GM23248 (cell line): ENCODE measurements at regions not wholly inside any gene's neighbourhood (a gene's known extent, or its start where the extent isn't known, plus 50 kb on each side); places are given as distances from the start of the nearest gene placed in this dataset.

ENCODE experiments used
- DNase-seq: peaks from one replicate; pipeline ENCODE4 v3.0.0-alpha.2; 2015
- H2AFZ ChIP-seq: fragments of 200-600 bp; sonication (generic); 2 replicates; pipeline ENCODE4 v1.6.1; 2016; ENCODE audit warnings: antibody characterized with exemption
- H3F3A ChIP-seq: fragments of 200-600 bp; sonication (generic); 2 replicates; pipeline ENCODE4 v1.6.1; 2016; ENCODE audit warnings: mild to moderate bottlenecking, antibody characterized with exemption, mixed run types; ENCODE audit not compliant: insufficient read depth
- H3K27ac ChIP-seq: fragments of 200-600 bp; sonication (generic); 2 replicates; pipeline ENCODE4 v1.5.1; 2016; ENCODE audit warnings: mild to moderate bottlenecking
- H3K27me3 ChIP-seq: fragments of 200-600 bp; sonication (generic); replicated peaks from 2 replicates; pipeline ENCODE4 v1.6.1; 2016; ENCODE audit warnings: mild to moderate bottlenecking; ENCODE audit not compliant: insufficient read depth
- H3K36me3 ChIP-seq: fragments of 200-600 bp; sonication (generic); 2 replicates; pipeline ENCODE4 v1.6.1; 2016; ENCODE audit warnings: low read depth, mild to moderate bottlenecking
- H3K4me1 ChIP-seq: fragments of 200-600 bp; sonication (generic); 2 replicates; pipeline ENCODE4 v1.6.1; 2016; ENCODE audit warnings: mild to moderate bottlenecking; ENCODE audit not compliant: insufficient read depth
- H3K4me2 ChIP-seq: fragments of 200-600 bp; sonication (generic); one replicate; pipeline ENCODE4 v1.6.1; 2016; ENCODE audit warnings: mild to moderate bottlenecking; ENCODE audit not compliant: unreplicated experiment
- H3K4me3 ChIP-seq: fragments of 200-600 bp; sonication (generic); 2 replicates; pipeline ENCODE4 v1.5.1; 2016; ENCODE audit warnings: mild to moderate bottlenecking
- H3K79me2 ChIP-seq: fragments of 200-600 bp; sonication (generic); 2 replicates; pipeline ENCODE4 v1.6.1; 2016; ENCODE audit warnings: mild to moderate bottlenecking; ENCODE audit not compliant: insufficient read depth
- H3K9ac ChIP-seq: fragments of 200-600 bp; sonication (generic); 2 replicates; pipeline ENCODE4 v1.6.1; 2016; ENCODE audit warnings: mild to moderate bottlenecking
- H3K9me2 ChIP-seq: fragments of 200-600 bp; sonication (generic); 2 replicates; pipeline ENCODE4 v1.6.1; 2016; ENCODE audit warnings: mixed run types, mild to moderate bottlenecking, moderate library complexity; ENCODE audit not compliant: insufficient read depth
- H3K9me3 ChIP-seq: fragments of 200-600 bp; sonication (generic); one replicate; pipeline ENCODE4 v1.6.1; 2017; ENCODE audit warnings: low read depth
- H4K20me1 ChIP-seq: fragments of 200-600 bp; sonication (generic); 2 replicates; pipeline ENCODE4 v1.6.0; 2016; ENCODE audit not compliant: insufficient read depth
- EZH2 ChIP-seq: fragments of 200-600 bp; sonication (generic); IDR thresholded peaks from 2 replicates; pipeline ENCODE4 v1.6.1; 2018; ENCODE audit warnings: antibody characterized with exemption, mild to moderate bottlenecking; ENCODE audit not compliant: insufficient read depth, poor library complexity, severe bottlenecking
- EZH2phosphoT487 ChIP-seq: fragments of 200-600 bp; sonication (generic); IDR thresholded peaks from 2 replicates; pipeline ENCODE4 v1.6.1; 2018; ENCODE audit warnings: antibody characterized with exemption, moderate library complexity, mild to moderate bottlenecking, low read depth; ENCODE audit not compliant: insufficient read depth
- WGBS, 2 experiments: methylation state at CpG; one replicate each; pipeline ENCODE4 v1.1.6; 2015 to 2017; ENCODE audit warnings: low lambda C conversion rate in 2 of 2, low coverage in 1 of 2; ENCODE audit errors: missing lambda C conversion rate in 2 of 2; 5-methylcytosine and 5-hydroxymethylcytosine counted together
- in situ Hi-C: fragments of 300-500 bp; cut with MboI; formaldehyde crosslinking; loops from 2 replicates; pipeline ENCODE4 v1.15.0; 2020

DNA sequence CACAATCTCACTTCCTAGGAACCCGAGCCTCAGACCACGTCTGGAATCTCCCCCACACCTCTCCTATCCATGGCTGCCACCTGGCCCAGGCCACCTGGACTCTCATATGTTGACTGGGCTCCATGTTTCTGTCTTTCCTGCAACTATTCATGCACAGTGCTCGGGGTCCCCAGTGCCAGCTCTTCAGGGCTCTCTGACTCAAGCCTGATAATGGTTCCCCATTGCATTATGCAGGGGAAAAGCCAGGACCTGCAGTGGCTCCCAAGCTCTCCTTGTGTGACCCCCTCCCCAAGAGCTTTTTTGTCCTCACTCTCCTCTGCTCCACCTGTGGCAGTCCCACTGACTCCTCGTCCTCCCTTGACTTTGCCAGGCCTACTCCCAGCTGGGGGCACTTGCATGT, 417.6 kb downstream of the NPHP4 start:
- Histone ChIP-seq H3K27me3 (no peaks in the 10 kb centered on the region), H3K9me2 (no peaks in the 10 kb centered on the region), H3K4me2 (no peak overlapping the region), H3F3A (no peaks in the 10 kb centered on the region), H3K9ac (no peak overlapping the region), H3K9me3 (no peaks in the 10 kb centered on the region), H2AFZ (no peak overlapping the region), H3K79me2 (no peaks in the 10 kb centered on the region), H3K4me3 (no peak overlapping the region), H4K20me1 (no peaks in the 10 kb centered on the region), H3K4me1 (no peaks in the 10 kb centered on the region), H3K36me3 (no peaks in the 10 kb centered on the region), H3K27ac (no peak overlapping the region)
- in situ Hi-C loops = no loop called here
- no peak for DNase-seq
- TF ChIP-seq EZH2 = no peak
- no peak for TF ChIP-seq EZH2phosphoT487
- 0 to 1% methylated on average over 4 of the region's 4 CpGs for WGBS, 2 experiments

DNA sequence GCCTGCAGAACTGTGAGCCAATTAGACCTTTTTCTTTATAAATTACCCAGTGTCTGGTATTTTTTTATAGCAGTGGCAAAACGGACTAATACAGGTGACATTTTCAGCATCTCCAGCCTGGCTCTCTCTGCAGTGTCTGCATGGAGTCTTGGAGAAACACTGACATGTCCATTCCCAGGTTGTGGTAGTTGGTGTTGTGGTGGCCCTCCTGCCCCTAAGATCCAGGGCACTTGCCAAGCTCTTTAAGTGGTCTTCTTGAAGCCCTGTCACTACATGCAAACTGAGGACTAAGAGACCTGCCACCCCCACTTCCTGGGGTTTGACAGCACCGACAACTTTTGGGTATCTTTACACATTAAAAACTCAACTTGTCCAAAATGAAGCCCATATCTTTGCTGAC, 419.4 kb downstream of the NPHP4 start:
- no peaks in the 10 kb centered on the region for H3K9me3 ChIP-seq
- no peak overlapping the region for H3K4me2 ChIP-seq
- no peaks in the 10 kb centered on the region for H3F3A ChIP-seq
- no peak overlapping the region for H3K4me3 ChIP-seq
- no peaks in the 10 kb centered on the region for H3K79me2 ChIP-seq
- 29 to 36% methylated on average over 2 of the region's 2 CpGs for whole genome bisulfite sequencing, 2 experiments
- no peaks in the 10 kb centered on the region for H4K20me1 ChIP-seq
- no peaks in the 10 kb centered on the region for H3K27me3 ChIP-seq
- no peak for TF ChIP-seq EZH2
- no peak for TF ChIP-seq EZH2phosphoT487
- no peaks in the 10 kb centered on the region for H3K9me2 ChIP-seq
- no peak overlapping the region for H2AFZ ChIP-seq
- H3K4me1 ChIP-seq = no peaks in the 10 kb centered on the region
- DNase-seq = no peak
- in situ Hi-C loops = no loop called here
- no peaks in the 10 kb centered on the region for H3K36me3 ChIP-seq
- no peak overlapping the region for H3K9ac ChIP-seq
- H3K27ac ChIP-seq = no peak overlapping the region

DNA sequence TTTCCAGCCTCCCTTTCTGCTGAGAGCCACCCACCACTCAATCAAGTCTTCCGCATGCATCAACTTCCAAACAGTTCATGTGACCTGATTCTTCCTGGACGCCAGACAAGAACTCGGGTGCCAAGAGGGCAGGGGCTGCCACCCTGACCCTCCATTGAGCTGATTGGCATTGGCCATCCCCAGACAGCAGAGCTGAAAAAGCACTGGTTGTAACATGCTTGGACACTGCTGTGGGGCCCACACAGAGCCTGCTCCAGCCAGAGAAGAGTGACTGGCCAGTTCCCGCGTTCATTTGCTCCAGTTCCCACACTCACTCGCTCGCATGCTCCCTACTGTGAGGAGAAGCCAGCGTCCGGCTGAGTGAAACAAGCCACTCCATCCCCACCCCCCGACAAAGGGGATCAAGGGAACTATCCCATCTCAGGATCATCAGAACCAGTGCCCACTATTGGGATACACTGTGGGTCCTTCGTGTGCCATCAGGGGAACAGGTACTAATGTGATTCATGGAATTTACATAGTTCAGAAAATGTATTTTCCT, 420.3 kb downstream of the NPHP4 start:
- TF ChIP-seq EZH2phosphoT487 = no peak
- no peak for TF ChIP-seq EZH2
- Histone ChIP-seq H3F3A (no peaks in the 10 kb centered on the region), H3K36me3 (no peaks in the 10 kb centered on the region), H3K79me2 (no peaks in the 10 kb centered on the region), H3K9me2 (no peaks in the 10 kb centered on the region), H3K9ac (no peak overlapping the region), H3K4me2 (no peak overlapping the region), H3K27me3 (no peaks in the 10 kb centered on the region), H3K4me1 (no peaks in the 10 kb centered on the region), H3K27ac (no peak overlapping the region), H4K20me1 (no peaks in the 10 kb centered on the region), H2AFZ (no peak overlapping the region), H3K4me3 (no peak overlapping the region), H3K9me3 (no peaks in the 10 kb centered on the region)
- in situ Hi-C loops = no loop called here
- DNase-seq = no peak
- WGBS, 2 experiments = 33 to 42% methylated on average over 11 of the region's 11 CpGs

DNA sequence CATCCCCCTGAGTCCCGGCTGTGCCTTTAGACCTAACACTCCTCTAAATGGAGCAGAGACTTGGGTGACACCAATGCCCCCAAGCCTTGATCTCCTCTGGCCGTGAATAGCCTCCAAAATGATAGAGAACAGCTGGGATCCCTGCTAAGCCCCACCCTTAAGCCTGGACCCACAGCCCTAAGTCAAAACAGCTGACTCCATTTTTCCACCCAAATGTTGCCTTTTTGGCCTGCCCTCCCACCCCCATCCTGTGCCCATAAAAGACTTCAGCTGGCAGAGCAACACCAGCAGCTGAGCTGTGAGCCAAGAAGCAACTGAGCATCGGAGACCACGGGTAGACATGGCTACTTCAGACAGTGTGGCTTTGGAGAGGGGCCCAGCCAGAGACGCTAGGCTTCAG, 420.8 kb downstream of the NPHP4 start:
- WGBS, 2 experiments = 8 to 11% methylated on average over 5 of the region's 5 CpGs
- in situ Hi-C loops = no loop called here
- Histone ChIP-seq H3K9ac (no peak overlapping the region), H3K27ac (no peak overlapping the region), H3K79me2 (no peaks in the 10 kb centered on the region), H4K20me1 (no peaks in the 10 kb centered on the region), H3K4me3 (no peak overlapping the region), H3F3A (no peaks in the 10 kb centered on the region), H3K27me3 (no peaks in the 10 kb centered on the region), H3K36me3 (no peaks in the 10 kb centered on the region), H3K9me3 (no peaks in the 10 kb centered on the region), H3K9me2 (no peaks in the 10 kb centered on the region), H3K4me2 (no peak overlapping the region), H2AFZ (no peak overlapping the region), H3K4me1 (no peaks in the 10 kb centered on the region)
- TF ChIP-seq EZH2 = no peak
- DNase-seq = no peak

DNA sequence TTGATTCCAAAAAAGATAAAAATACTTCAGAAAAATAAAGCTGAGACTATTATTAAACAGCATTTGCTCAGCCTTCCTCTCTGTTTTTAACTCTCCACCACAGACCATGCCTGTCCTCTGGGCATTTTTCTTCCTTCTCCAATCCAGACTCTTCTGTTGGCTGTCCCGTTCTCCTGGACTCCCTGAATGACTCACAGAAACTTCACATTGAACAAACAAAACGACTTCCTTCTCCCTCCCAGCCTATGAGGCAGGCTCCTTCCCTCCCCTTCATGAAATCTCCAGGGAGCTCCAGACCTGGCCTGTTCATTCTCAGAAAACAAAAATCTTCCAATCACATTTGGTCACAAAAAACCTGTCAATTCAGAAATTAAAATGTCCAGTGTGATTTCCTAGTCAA, 421.3 kb downstream of the NPHP4 start:
- DNase-seq = no peak
- no peak for TF ChIP-seq EZH2
- no peak for TF ChIP-seq EZH2phosphoT487
- Histone ChIP-seq H3K36me3 (no peaks in the 10 kb centered on the region), H3K4me3 (no peak overlapping the region), H3K27ac (no peak overlapping the region), H3K9ac (no peak overlapping the region), H4K20me1 (no peaks in the 10 kb centered on the region), H3K9me2 (no peaks in the 10 kb centered on the region), H3K4me2 (no peak overlapping the region), H3K9me3 (no peaks in the 10 kb centered on the region), H3K4me1 (no peaks in the 10 kb centered on the region), H3F3A (no peaks in the 10 kb centered on the region), H3K27me3 (no peaks in the 10 kb centered on the region), H2AFZ (no peak overlapping the region), H3K79me2 (no peaks in the 10 kb centered on the region)
- WGBS, 2 experiments = 11 to 13% methylated on average over 2 of the region's 2 CpGs
- in situ Hi-C loops = no loop called here
